GM21529 (cell line): ENCODE measurements at regions not wholly inside any gene's neighbourhood (a gene's known extent, or its start where the extent isn't known, plus 50 kb on each side); places are given as distances from the start of the nearest gene placed in this dataset.
"Not testable (repeated sequence)": the region's sequence is repeated elsewhere in the genome, so short reads cannot be mapped to it uniquely, and the experiment has no call there.

ENCODE experiments used
- ATAC-seq: cut with Tn5 transposase; IDR thresholded peaks from one replicate; pipeline ENCODE4 v1.9.1; 2021; ENCODE audit not compliant: unreplicated experiment

DNA sequence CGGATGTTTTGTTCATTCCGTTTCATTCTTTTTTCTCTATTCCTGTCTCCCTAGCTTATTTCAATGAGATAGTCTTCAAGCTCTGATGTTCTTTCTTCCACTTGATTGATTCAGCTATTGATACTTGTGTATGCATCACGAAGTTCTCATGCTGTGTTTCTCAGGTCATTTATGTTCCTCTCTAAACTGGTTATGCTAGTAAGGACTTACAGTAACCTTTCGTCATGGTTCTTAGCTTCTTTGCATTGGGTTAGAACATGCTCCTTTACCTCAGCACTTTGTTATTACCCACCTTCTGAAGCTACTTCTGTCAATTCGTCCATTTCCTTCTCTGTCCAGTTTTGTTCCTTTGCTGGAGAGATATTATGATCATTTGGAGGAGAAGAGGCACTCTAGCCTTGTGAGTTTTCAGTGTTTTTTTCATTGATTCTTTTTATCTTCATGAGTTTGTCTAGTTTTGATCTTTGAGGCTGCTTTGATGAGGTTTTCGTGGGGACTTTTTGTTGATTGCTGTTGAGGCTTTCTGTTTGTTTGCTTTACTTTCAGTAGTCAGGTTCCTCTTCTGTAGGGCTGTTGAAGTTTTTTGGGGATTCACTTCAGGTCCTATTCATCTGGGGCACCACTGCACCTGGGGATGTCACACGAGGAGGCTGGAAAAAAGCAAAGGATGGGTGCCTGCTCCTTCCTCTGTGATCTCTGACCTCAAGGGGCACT lies 496.9 kb upstream of the LRRC7 start:
- ATAC-seq = no peak

DNA sequence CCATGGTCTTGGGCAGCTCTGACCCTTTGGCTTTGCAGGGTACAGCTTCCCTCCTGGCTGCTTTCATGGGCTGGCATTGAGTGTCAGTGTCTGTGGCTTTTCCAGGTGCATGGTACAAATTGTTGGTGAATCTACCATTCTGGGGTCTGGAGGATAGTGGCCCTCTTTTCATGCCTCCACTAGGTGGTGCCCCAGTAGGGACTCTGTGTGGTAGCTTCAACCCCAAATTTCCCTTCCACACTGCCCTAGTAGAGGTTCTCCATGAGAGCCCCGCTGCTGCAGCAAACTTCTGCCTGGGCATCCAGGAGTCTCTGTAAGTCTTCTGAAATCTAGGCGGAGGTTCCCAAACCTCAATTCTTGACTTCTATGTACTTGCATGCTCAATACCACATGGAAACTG lies 494.5 kb upstream of the LRRC7 start:
- no peak for ATAC-seq

DNA sequence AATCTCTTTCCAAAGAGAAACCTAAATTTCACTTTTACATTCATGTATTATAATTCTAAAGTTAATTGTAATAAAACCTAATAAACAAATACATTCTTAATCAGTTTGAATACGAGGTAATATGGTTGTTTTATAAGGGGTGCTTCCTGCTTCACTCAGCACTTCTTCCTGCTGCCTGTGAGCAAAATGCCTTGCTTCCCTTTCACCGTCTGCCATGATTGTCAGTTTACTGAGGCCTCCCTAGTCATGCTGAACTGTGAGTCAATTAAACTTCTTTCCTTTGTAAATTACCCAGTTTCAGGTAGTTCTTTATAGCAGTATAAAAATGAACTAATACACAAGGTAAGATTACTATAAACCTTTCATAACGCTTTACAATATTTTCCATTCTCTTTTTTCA lies 491.1 kb upstream of the LRRC7 start:
- ATAC-seq = no peak

DNA sequence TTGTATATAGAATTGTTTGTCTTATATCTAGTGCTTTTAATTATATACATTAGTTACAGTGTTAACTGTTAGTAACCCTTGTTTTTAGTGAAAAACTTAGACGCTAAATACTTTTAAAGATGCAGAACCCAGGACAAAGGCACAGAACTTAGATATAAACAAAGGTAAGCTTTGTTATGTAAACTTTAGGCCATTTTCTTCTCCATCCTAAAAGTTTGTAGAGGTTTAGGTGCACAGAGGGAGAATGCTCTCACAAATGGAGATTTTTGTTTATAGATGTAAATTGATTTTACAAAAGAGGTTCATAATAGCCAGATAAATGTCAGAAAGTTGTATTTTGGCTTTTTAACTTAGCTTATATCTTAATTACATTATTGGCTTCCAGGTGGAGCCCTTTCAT lies 490.5 kb upstream of the LRRC7 start:
- no peak for ATAC-seq

DNA sequence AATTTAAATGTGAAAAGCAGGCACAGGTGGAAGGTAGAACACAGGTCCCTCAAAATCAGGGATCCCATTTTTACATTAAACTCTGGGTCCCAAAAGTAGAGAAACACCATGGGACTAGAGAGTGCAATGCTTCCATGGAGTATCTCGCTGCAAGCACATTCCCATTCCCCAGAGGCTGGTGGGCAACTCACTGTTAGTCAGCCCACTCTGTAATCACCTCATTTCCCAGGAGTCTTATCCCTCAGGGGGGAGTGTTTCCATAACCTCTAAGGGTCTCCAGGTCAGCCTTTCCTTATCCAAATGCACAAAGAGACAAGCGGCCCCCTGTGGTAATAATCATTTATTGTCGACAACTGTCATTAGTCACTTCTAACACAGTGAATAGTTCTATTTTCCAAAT lies 490.1 kb upstream of the LRRC7 start:
- no peak for ATAC-seq

DNA sequence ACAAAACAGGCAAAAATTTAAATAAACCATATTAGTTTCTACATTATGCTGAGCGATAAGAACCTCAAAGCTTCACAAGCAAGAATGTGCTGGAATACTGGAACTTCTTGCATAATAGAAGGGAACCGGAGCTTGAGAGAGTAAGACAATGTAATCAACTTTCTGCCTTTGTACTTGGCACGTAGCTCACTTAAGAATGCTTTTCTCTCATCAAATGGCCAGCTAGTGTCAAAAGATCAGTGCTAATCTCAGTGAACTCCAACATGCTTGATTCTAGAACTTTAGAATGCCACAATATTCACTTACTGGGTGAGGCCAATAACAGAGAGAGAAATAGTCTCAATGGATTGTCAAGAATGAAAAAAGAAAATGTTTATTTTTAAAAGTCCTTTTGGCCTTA lies 486.1 kb upstream of the LRRC7 start:
- no peak for ATAC-seq

DNA sequence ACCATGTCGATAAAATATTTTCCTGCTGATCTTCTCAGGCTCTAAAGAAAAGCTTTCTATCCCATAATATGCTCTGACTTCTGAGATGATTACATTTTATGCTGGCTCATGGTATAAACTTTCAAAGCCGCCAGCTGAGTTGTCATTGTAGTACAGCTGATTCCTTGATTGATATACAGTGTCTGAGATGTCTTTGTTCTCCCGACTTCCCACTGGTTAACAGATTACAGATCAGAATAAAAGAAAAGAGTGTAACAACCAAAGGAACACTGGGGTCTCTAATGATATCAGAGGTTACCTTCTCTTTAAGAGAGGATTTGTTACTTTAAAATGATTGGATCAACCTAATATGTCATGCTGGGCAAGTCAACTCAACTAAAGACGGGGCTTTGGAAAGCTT lies 485.4 kb upstream of the LRRC7 start:
- no peak for ATAC-seq

DNA sequence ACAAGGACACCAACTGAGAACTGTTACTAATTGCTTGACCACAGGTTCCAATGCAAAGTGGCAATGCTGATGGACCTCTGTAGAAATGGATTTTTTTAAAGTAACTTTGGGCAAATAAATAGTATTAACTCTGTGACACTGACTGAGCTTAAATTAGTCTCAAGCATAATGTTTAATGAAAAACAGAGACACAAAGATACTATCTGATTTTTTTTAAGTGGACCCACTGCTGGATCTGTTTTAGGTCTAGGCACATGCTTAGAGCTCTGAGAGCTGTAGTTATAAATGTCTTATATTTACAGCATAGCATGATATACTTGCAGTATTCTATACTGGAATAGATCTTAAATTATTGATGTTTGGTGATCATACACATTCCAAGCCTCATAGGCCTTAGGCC lies 481.6 kb upstream of the LRRC7 start:
- no peak for ATAC-seq

DNA sequence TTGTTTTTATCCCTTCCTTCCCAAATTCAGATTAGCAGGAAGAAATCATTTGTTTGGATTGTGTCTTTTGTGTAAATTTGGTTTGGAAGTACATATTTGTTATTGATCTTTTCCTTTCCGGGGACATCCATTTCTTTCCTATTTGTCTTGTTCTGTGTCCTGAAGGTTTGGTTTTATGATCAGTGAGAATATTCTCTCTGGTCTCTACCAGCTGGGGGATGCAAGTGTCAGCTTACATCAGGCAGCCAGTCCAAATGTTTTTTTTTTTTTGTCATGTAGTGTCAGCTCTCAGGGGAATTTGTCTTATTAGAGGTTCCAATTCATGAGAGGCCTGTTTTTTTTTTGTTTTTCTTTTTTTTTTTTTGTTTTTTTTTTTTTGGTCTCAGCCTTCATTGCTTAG lies 479.2 kb upstream of the LRRC7 start:
- no peak for ATAC-seq

DNA sequence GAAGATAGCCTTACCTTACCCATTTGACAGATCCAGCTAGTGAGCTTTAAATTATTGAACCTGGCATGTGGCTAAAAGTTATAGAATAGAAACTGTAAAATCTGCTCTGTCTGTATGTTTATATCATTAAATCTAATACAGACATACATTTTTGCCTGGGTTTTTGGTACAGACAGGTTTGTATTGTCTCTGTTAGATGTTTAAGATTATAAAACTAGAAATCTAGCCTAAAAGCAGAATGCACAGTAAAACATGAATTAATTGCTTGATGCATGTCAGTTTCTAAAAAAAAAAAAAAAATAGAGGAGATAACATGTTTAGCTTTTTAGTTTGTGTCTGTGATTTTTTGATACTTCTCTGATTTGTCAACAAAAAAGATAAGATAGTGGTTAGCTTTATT lies 477.6 kb upstream of the LRRC7 start:
- ATAC-seq = no peak

DNA sequence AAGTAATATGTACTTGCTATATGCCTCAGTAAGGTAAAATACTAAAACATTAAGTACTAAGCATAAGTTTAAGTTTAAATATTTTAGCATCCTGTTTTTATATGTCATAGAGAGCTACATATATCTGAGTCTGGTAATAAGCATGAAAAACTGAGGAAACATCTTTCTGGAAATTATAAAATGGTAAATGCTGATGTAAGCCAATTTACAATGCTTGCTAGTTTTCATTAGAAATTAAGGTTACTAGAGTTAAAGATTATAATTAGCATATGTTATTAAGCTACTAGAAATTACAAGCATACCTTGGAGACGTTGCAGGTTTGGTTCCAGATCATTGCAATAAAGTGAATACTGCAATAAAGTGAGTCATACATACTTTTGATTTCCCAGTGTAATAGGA lies 477.0 kb upstream of the LRRC7 start:
- no peak for ATAC-seq

DNA sequence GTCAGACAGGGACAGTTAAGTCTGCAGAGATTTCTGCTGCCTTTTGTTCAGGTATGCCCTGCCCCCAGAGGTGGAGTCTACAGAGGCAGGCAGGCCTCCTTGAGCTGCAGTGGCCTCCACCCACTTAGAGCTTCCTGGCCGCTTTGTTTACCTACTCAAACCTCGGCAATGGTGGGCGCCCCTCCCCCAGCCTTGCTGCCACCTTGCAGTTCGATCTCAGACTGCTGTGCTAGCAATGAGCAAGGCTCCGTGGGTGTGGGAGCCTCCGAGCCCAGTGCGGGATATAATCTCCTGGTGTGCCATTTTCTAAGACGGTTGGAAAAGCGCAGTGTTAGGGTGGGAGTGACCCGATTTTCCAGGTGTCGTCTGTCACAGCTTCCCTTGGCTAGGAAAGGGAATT lies 465.7 kb upstream of the LRRC7 start:
- ATAC-seq = not testable (repeated sequence)

DNA sequence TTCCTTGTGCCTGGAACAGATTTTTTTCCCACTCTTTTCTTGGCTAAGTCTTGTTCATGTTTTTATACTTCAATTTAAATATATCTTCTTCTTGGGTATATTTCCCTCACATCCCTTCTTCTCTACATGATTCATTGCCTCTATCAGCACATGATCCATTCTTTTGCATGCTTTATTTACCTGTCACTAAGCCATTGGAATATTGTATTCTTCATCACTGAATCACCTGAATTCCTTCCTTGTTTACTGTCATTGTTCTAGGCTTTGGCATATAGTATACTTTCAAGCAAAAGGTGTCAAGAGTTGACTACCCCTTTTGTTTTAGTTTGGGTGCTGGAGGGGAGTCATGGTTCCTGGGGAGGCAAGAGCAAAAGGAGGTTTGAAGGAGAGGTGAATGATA lies 464.5 kb upstream of the LRRC7 start:
- ATAC-seq = no peak

DNA sequence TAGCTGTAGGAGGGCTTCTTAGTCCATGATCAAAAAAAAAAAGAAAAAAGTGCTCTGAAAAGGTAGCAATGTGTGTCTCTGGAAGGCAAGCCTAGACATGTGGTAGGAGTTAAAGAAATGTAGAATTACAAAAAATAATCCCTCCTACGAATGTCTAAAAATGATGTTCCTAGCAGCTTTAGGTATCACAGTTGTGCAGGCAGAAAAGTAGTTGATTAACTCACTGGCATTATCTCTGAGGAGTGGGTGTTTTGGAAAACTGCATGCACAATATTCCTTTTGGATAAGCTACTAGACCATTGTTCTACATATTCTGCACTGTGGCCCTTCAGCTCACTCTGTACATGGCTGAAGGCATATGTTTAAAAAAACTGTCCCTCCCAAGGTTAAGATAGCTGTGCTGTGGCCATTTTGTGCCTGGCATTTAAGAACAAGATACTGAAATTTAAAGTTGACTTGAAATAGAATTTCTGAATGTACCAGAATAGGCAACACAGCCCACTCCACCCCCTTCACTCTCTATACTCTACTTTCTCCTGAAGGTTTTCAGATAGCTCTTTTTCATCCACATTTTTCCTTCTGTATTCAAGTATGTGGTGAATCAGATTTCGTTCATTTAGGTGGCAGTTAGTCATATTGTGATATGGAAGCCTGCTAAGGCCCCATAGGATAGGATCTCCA lies 463.9 kb upstream of the LRRC7 start:
- ATAC-seq = no peak

DNA sequence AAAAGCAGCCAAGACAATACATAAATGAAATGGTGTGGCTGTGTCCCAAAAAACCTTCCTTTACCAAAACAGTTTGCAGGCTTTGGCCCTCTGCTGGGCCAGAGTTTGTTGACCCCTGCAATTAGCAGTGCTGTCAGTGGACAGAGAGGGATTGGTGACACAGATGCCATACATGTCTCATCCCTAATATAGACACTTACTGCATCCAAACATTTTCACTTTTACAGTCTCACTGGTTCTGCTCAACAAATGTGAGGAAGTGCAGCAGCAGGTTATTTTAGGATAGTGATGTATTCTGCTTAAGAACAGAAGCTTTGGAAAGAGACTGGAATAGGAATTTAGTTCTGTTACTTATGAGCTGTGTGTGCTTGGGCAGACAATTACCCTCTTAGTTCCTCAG lies 462.8 kb upstream of the LRRC7 start:
- no peak for ATAC-seq

DNA sequence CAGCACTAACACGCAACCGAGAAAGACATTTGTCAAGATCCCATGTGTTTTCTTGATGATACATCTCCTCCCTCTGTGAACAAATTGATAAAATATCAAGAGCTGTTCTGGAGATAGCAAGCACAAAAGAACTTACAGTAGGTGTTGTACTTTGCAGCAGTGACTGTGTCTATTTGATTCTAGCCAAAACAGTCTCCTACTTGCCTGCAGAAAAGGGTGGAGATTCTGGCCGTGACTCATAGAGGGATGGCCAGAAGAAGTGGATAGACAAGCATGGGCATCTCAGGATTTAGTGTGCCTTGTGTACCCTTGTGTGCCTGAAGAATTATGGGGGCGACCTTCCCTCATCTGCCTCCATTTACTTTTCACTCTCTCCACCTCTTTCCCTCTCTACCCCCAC lies 458.4 kb upstream of the LRRC7 start:
- ATAC-seq = no peak

DNA sequence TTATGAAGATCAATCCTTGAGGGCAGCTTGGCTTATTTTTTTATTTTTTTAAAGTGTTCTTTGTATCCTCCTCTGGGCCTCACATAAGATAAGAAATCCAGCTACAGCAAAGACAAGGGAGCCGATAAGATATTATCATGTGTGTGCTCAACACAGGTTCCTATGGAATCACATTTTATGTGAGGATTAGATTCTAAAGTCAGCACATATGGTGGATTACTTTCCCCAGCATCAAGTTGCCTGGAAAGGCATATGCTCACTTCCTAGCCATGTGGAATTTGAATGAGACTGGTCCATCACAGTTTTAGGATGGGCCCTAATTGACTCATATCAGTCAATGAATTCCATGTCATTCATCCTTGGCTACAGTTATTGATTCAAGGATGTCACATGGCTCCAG lies 456.9 kb upstream of the LRRC7 start:
- ATAC-seq = no peak

DNA sequence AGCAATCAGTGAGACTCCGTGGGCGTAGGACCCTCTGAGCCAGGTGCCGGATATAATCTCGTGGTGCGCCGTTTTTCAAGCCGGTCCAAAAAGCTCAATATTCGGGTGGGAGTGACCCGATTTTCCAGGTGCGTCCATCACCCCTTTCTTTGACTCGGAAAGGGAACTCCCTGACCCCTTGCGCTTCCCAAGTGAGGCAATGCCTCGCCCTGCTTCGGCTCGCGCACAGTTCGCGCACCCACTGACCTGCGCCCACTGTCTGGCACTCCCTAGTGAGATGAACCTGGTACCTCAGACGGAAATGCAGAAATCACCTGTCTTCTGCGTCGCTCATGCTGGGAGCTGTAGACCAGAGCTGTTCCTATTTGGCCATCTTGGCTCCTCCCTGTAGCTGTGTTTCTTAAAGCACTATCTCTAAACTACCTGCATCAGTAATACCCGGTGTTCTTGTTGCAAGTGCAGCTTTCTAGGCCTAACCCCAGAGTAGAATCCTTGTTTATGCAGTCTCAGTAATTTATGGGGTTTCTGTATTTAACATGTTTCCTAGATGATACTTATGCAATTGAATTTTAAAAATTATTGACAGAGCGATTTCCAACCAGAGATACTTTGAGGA lies 447.5 kb upstream of the LRRC7 start:
- ATAC-seq = not testable (repeated sequence)

DNA sequence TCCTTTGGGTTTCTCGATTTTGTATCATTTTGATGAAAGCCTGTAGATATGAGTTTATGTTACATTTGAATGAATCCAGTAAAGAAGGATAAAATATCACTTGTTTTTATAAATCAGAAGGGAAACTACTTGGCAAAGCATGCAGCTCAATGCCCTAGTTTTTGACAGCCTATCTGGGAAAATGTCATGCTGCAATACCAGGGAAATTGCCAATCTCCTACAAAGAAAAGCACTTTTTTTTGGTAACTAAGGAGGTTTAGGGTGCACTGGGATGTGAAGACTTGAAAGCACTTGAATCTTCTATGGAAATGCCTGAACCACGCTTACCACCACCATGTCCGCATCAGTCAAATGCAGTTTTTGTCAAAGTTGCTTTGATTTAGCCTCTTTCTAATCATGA lies 446.9 kb upstream of the LRRC7 start:
- ATAC-seq = no peak

DNA sequence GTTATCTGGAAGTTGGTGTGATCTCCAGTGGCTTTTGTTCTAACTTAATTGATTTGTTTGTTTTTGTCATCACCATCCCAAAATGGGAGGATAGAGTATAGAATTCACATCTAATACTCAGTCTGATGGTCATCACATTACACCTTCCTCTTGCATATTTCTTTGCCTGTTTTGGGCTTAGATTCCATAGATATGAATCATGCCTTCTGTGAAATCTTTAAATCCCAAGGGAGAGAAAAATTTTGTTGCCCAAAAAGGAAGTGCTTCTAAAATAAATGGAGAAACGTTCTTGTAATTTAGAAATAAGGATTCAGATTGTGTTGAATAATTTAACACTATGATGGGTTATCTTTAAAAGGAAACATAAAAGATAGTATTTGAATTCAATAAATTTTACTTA lies 446.0 kb upstream of the LRRC7 start:
- no peak for ATAC-seq

DNA sequence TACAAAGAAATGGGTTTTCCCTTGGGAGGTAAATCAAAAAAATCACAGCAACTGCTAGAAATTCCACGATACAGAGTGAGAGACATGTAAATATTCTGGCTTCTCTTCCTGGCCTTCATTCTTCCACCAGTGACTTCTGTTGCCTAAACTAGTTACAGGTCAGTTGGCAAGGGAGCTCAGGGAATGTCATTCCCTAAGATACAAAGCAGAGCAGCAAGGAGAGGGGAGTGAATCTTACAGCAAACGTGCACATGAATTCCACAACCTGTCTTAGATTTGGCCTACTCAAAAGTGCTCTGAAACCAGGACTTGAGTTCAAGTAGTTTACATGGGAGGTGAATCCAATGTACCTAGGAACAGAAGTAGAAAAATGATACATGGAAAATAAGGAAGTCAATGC lies 445.3 kb upstream of the LRRC7 start:
- no peak for ATAC-seq

DNA sequence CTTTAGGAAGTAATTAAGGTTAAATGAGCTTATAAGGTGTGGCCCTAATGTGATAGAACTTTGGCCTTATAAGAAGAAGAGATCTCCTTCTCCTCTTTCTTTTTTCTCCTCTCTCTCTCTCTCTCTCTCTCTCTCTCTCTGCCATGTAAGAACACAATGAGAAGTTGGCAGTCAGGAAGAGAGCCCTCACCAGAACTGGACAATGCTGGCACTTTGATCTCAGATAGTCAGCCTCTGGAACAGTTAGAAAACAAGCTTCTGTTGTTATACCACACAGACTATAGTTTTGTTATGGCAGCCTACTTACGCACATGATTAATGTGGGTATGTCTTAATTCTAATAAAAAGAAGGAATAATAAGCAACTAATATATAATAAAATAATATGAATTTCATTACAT lies 444.2 kb upstream of the LRRC7 start:
- ATAC-seq = no peak

DNA sequence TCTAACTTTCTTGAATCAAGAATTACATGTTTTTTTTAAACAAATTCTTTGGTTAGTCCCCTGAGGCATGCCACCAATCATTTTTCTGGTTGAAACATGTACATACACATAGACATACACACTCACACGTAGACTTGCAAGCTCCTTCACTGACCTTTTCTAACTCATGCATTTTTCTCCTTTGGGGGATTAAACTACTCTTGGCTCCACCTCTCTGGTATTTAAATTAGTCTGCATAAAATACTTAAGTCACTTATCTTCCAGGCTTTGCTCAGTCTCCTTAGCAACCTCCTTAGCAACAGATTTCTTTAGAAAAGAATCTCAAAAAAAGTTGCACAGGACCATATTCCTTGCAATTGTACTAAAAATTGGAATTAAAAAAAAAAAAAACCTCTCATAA lies 440.9 kb upstream of the LRRC7 start:
- ATAC-seq = no peak
